ENCODE measurements at regions not wholly inside any gene's neighbourhood (a gene's known extent, or its start where the extent isn't known, plus 50 kb on each side); places are given as distances from the start of the nearest gene placed in this dataset.
"Not testable (repeated sequence)": the region's sequence is repeated elsewhere in the genome, so short reads cannot be mapped to it uniquely, and the experiment has no call there.

GRCh38 chr2:128416109-128416785 is 97.6 kb upstream of the HS6ST1 start:
- no peak for DNase-seq (ENCODE audit: low spot score)
- no peak overlapping the region for H3K4me3 Mint-ChIP-seq

DNA sequence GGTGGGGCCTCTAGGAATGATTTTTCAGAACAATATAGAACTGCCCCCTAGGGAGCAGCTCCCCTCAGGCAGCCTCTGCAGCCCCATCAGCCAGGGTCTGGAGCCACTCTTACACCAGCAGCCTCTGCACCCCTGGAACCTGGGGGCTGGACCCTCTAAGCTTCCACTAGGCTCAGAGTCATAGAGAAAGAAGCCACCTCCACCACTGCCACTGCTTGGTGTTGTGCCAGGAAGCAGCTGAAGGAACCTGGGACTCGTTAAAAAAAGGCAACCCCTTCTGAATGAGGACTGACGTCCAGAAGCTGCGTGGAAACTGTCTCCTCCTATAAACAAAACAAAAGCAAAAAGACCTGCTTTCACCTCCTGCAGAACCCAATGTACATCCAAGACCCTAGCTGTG is 98.1 kb upstream of the HS6ST1 start:
- H3K79me2 ChIP-seq (ENCODE audit: low read depth) = no peaks in the 10 kb centered on the region
- peaks cover 27% of the 10 kb centered on the region for H3K9me3 Mint-ChIP-seq

More at GRCh38 chr2:128416109-128416785, 97.6 kb upstream of the HS6ST1 start:
- H3K79me2 ChIP-seq (ENCODE audit: low read depth) = no peaks in the 10 kb centered on the region
- peaks cover 5% of the 10 kb centered on the region for H3K36me3 Mint-ChIP-seq
- H3K36me3 ChIP-seq = no peaks in the 10 kb centered on the region
- peaks cover 26% of the 10 kb centered on the region for H3K9me3 Mint-ChIP-seq
- H3K27ac ChIP-seq = no peak overlapping the region
- H3K4me2 ChIP-seq = no peak overlapping the region
- H3K9ac ChIP-seq = no peak overlapping the region
- H3K4me3 ChIP-seq = no peak overlapping the region
- no peaks in the 10 kb centered on the region for H3K9me3 ChIP-seq (ENCODE audit: low read depth)
- peaks cover 27% of the 10 kb centered on the region for H3K27me3 Mint-ChIP-seq (ENCODE audit: insufficient read depth, low read depth)
- no peaks in the 10 kb centered on the region for H3K4me1 ChIP-seq
- peak overlapping the region; percentile 26 for H3K27ac Mint-ChIP-seq
- TF ChIP-seq EZH2phosphoT487 (IDR thresholded peaks at IDR 0.05) (no peak), EZH2 (IDR thresholded peaks at IDR 0.05) (no peak)
- TF ChIP-seq, protein P1, sequence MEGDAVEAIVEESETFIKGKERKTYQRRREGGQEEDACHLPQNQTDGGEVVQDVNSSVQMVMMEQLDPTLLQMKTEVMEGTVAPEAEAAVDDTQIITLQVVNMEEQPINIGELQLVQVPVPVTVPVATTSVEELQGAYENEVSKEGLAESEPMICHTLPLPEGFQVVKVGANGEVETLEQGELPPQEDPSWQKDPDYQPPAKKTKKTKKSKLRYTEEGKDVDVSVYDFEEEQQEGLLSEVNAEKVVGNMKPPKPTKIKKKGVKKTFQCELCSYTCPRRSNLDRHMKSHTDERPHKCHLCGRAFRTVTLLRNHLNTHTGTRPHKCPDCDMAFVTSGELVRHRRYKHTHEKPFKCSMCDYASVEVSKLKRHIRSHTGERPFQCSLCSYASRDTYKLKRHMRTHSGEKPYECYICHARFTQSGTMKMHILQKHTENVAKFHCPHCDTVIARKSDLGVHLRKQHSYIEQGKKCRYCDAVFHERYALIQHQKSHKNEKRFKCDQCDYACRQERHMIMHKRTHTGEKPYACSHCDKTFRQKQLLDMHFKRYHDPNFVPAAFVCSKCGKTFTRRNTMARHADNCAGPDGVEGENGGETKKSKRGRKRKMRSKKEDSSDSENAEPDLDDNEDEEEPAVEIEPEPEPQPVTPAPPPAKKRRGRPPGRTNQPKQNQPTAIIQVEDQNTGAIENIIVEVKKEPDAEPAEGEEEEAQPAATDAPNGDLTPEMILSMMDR (IDR thresholded peaks at IDR 0.05) = no peak
- H3K4me1 Mint-ChIP-seq = peaks cover 15% of the 10 kb centered on the region
- H3K27me3 ChIP-seq = no peaks in the 10 kb centered on the region
- H4K20me1 ChIP-seq (ENCODE audit: low read depth) = no peaks in the 10 kb centered on the region
- no peak overlapping the region for H2AFZ ChIP-seq (replicated peaks)
- H3F3A ChIP-seq (ENCODE audit: low read depth) = no peaks in the 10 kb centered on the region

GRCh38 chr2:128417264-128417663 is 98.6 kb upstream of the HS6ST1 start:
- H3K4me3 ChIP-seq; H3K79me2 ChIP-seq (ENCODE audit: low read depth); H3K9ac ChIP-seq; H3K9me3 ChIP-seq (ENCODE audit: low read depth); DNase-seq (ENCODE audit: low spot score); H3K36me3 ChIP-seq; H3F3A ChIP-seq (ENCODE audit: low read depth); H3K27ac Mint-ChIP-seq; H3K4me3 Mint-ChIP-seq; H3K36me3 Mint-ChIP-seq; H4K20me1 ChIP-seq (ENCODE audit: low read depth); H3K27ac ChIP-seq; H3K4me1 ChIP-seq; H3K27me3 ChIP-seq; H3K4me2 ChIP-seq; H2AFZ ChIP-seq (replicated peaks): not testable (repeated sequence)
- H3K9me3 Mint-ChIP-seq = peaks cover 30% of the 10 kb centered on the region
- peaks cover 27% of the 10 kb centered on the region for H3K27me3 Mint-ChIP-seq (ENCODE audit: insufficient read depth, low read depth)
- peaks cover 15% of the 10 kb centered on the region for H3K4me1 Mint-ChIP-seq

More for the DNA sequence above, 98.1 kb upstream of the HS6ST1 start:
- H3K36me3 Mint-ChIP-seq = peaks cover 5% of the 10 kb centered on the region
- H3K27ac Mint-ChIP-seq = no peak overlapping the region
- H2AFZ ChIP-seq (replicated peaks) = no peak overlapping the region
- no peak overlapping the region for H3K4me2 ChIP-seq
- H3K4me3 ChIP-seq = no peak overlapping the region
- no peak overlapping the region for H3K27ac ChIP-seq
- no peaks in the 10 kb centered on the region for H4K20me1 ChIP-seq (ENCODE audit: low read depth)
- H3F3A ChIP-seq (ENCODE audit: low read depth) = no peaks in the 10 kb centered on the region
- DNase-seq (ENCODE audit: low spot score) = no peak
- no peaks in the 10 kb centered on the region for H3K4me1 ChIP-seq
- H3K36me3 ChIP-seq = no peaks in the 10 kb centered on the region
- no peaks in the 10 kb centered on the region for H3K27me3 ChIP-seq
- H3K4me1 Mint-ChIP-seq = peaks cover 15% of the 10 kb centered on the region
- no peak overlapping the region for H3K4me3 Mint-ChIP-seq
- H3K9me3 ChIP-seq (ENCODE audit: low read depth) = no peaks in the 10 kb centered on the region
- TF ChIP-seq, protein P1 (IDR thresholded peaks at IDR 0.05) = no peak
- TF ChIP-seq EZH2 (IDR thresholded peaks at IDR 0.05) (no peak), EZH2phosphoT487 (IDR thresholded peaks at IDR 0.05) (no peak)
- no peak overlapping the region for H3K9ac ChIP-seq
- peaks cover 24% of the 10 kb centered on the region for H3K27me3 Mint-ChIP-seq (ENCODE audit: insufficient read depth, low read depth)

DNA sequence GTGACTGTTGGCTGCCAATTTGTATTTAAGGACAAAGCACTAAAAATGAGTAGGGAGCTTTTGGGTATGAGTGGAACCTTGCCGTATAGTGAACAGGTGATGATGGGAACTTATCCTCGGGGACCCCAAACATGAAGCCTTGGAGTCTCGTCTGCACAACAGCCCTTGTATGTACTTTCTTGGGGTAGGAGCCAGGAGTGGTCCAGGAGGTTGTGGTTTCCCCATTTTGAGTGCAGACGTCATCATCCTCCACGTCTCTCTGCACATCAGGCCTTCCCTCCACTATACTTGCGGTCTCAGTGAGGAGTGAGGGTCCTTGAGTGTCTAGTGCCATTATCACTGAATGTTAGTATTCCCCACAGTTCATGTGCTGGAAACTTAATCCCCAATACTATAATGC is 101.5 kb upstream of the HS6ST1 start:
- Mint-ChIP-seq H3K4me3 (no peak overlapping the region), H3K36me3 (peaks cover 5% of the 10 kb centered on the region), H3K4me1 (peaks cover 22% of the 10 kb centered on the region), H3K27me3 (ENCODE audit: insufficient read depth, low read depth) (peaks cover 21% of the 10 kb centered on the region), H3K9me3 (peaks cover 38% of the 10 kb centered on the region), H3K27ac (no peak overlapping the region)
- H4K20me1 ChIP-seq (ENCODE audit: low read depth) = no peaks in the 10 kb centered on the region
- peaks cover 10% of the 10 kb centered on the region for H3K4me1 ChIP-seq
- no peaks in the 10 kb centered on the region for H3K79me2 ChIP-seq (ENCODE audit: low read depth)
- H3K9me3 ChIP-seq (ENCODE audit: low read depth) = no peaks in the 10 kb centered on the region
- TF ChIP-seq EZH2phosphoT487 (IDR thresholded peaks at IDR 0.05) (no peak), EZH2 (IDR thresholded peaks at IDR 0.05) (no peak)
- TF ChIP-seq, protein P1 (IDR thresholded peaks at IDR 0.05) = no peak
- H3K4me2 ChIP-seq = no peak overlapping the region
- no peak overlapping the region for H3K4me3 ChIP-seq
- no peak overlapping the region for H3K9ac ChIP-seq
- no peak overlapping the region for H3K27ac ChIP-seq
- H2AFZ ChIP-seq (replicated peaks) = no peak overlapping the region
- H3F3A ChIP-seq (ENCODE audit: low read depth) = no peaks in the 10 kb centered on the region
- H3K36me3 ChIP-seq = no peaks in the 10 kb centered on the region
- no peaks in the 10 kb centered on the region for H3K27me3 ChIP-seq
- DNase-seq (ENCODE audit: low spot score) = no peak

All from neural progenitor cell (in vitro differentiated cells).